ENCODE measurements at regions not wholly inside any gene's neighbourhood (a gene's known extent, or its start where the extent isn't known, plus 50 kb on each side); places are given as distances from the start of the nearest gene placed in this dataset.

GRCh38 chr3:82082796-82083195 lies 321.4 kb upstream of the GBE1 start:
- TF ChIP-seq YY1 (IDR thresholded peaks at IDR 0.05; ENCODE audit: low read depth) (no peak), EGR1 (IDR thresholded peaks at IDR 0.05) (no peak), RAD21 (IDR thresholded peaks at IDR 0.05; ENCODE audit: low read depth) (no peak)
- TF ChIP-seq, protein P1, sequence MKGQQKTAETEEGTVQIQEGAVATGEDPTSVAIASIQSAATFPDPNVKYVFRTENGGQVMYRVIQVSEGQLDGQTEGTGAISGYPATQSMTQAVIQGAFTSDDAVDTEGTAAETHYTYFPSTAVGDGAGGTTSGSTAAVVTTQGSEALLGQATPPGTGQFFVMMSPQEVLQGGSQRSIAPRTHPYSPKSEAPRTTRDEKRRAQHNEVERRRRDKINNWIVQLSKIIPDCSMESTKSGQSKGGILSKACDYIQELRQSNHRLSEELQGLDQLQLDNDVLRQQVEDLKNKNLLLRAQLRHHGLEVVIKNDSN (IDR thresholded peaks at IDR 0.05), result no peak

DNA sequence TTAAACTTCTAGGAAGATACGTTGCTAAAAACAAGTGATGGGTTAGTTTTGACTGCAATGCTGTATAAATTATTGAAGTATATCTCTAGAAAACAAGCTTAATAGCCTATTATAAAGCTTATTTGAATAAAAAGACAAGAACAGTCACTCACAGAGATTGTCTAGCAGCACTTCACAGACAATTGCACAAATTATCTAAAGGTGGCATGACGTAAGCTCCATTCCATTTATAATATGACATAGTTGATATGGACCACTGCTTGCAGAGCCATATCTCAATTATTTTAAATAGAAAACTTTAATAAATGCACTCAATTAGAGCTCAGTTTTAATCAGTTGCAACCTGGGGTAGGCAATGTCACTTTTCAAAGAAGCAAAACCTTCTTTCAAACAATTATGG lies 319.9 kb upstream of the GBE1 start:
- TF ChIP-seq, protein P2, sequence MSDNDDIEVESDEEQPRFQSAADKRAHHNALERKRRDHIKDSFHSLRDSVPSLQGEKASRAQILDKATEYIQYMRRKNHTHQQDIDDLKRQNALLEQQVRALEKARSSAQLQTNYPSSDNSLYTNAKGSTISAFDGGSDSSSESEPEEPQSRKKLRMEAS (IDR thresholded peaks at IDR 0.05), result no peak
- TF ChIP-seq CEBPB (IDR thresholded peaks at IDR 0.05) (no peak), EP300 (IDR thresholded peaks at IDR 0.05; ENCODE audit: borderline replicate concordance) (no peak), TEAD4 (IDR thresholded peaks at IDR 0.05) (no peak), TCF12 (IDR thresholded peaks at IDR 0.05; ENCODE audit: low read depth) (no peak), YY1 (IDR thresholded peaks at IDR 0.05; ENCODE audit: low read depth) (no peak), CREB1 (IDR thresholded peaks at IDR 0.05; ENCODE audit: low read depth) (no peak), EGR1 (IDR thresholded peaks at IDR 0.05) (no peak), ZBTB7A (IDR thresholded peaks at IDR 0.05; ENCODE audit: low read depth) (no peak), RAD21 (IDR thresholded peaks at IDR 0.05; ENCODE audit: low read depth) (no peak), NFIC (IDR thresholded peaks at IDR 0.05) (no peak), FOXM1 (IDR thresholded peaks at IDR 0.05; ENCODE audit: borderline replicate concordance, low read depth) (no peak), TAF1 (IDR thresholded peaks at IDR 0.05; ENCODE audit: low read depth) (no peak)
- TF ChIP-seq, protein P3, sequence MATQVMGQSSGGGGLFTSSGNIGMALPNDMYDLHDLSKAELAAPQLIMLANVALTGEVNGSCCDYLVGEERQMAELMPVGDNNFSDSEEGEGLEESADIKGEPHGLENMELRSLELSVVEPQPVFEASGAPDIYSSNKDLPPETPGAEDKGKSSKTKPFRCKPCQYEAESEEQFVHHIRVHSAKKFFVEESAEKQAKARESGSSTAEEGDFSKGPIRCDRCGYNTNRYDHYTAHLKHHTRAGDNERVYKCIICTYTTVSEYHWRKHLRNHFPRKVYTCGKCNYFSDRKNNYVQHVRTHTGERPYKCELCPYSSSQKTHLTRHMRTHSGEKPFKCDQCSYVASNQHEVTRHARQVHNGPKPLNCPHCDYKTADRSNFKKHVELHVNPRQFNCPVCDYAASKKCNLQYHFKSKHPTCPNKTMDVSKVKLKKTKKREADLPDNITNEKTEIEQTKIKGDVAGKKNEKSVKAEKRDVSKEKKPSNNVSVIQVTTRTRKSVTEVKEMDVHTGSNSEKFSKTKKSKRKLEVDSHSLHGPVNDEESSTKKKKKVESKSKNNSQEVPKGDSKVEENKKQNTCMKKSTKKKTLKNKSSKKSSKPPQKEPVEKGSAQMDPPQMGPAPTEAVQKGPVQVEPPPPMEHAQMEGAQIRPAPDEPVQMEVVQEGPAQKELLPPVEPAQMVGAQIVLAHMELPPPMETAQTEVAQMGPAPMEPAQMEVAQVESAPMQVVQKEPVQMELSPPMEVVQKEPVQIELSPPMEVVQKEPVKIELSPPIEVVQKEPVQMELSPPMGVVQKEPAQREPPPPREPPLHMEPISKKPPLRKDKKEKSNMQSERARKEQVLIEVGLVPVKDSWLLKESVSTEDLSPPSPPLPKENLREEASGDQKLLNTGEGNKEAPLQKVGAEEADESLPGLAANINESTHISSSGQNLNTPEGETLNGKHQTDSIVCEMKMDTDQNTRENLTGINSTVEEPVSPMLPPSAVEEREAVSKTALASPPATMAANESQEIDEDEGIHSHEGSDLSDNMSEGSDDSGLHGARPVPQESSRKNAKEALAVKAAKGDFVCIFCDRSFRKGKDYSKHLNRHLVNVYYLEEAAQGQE (IDR thresholded peaks at IDR 0.05; ENCODE audit: low read depth), result no peak
- TF ChIP-seq, protein P1 (IDR thresholded peaks at IDR 0.05), result no peak

- no peak for TF ChIP-seq RAD21 (IDR thresholded peaks at IDR 0.05; ENCODE audit: low read depth)
- TF ChIP-seq, protein P2 (IDR thresholded peaks at IDR 0.05), result no peak
- TF ChIP-seq TCF12 (IDR thresholded peaks at IDR 0.05; ENCODE audit: low read depth), result no peak
- TF ChIP-seq TEAD4 (IDR thresholded peaks at IDR 0.05), result no peak
- TF ChIP-seq CREB1 (IDR thresholded peaks at IDR 0.05; ENCODE audit: low read depth), result no peak
- no peak for TF ChIP-seq ZBTB7A (IDR thresholded peaks at IDR 0.05; ENCODE audit: low read depth)
- TF ChIP-seq, protein P1 (IDR thresholded peaks at IDR 0.05), result no peak
- TF ChIP-seq CEBPB (IDR thresholded peaks at IDR 0.05), result no peak
- no peak for TF ChIP-seq EP300 (IDR thresholded peaks at IDR 0.05; ENCODE audit: borderline replicate concordance)
- no peak for TF ChIP-seq NFIC (IDR thresholded peaks at IDR 0.05)
- no peak for TF ChIP-seq EGR1 (IDR thresholded peaks at IDR 0.05)
- no peak for TF ChIP-seq TAF1 (IDR thresholded peaks at IDR 0.05; ENCODE audit: low read depth)
- TF ChIP-seq YY1 (IDR thresholded peaks at IDR 0.05; ENCODE audit: low read depth), result no peak
- no peak for TF ChIP-seq FOXM1 (IDR thresholded peaks at IDR 0.05; ENCODE audit: borderline replicate concordance, low read depth)
- TF ChIP-seq, protein P3 (IDR thresholded peaks at IDR 0.05; ENCODE audit: low read depth), result no peak
Measured at GRCh38 chr3:82080792-82081191, 319.3 kb upstream of the GBE1 start.

- no peak for TF ChIP-seq ZBTB7A (IDR thresholded peaks at IDR 0.05; ENCODE audit: low read depth)
- no peak for TF ChIP-seq CEBPB (IDR thresholded peaks at IDR 0.05)
- TF ChIP-seq, protein P1 (IDR thresholded peaks at IDR 0.05), result no peak
- no peak for TF ChIP-seq NFIC (IDR thresholded peaks at IDR 0.05)
- TF ChIP-seq, protein P3 (IDR thresholded peaks at IDR 0.05; ENCODE audit: low read depth), result no peak
- TF ChIP-seq, protein P2 (IDR thresholded peaks at IDR 0.05), result no peak
- TF ChIP-seq YY1 (IDR thresholded peaks at IDR 0.05; ENCODE audit: low read depth), result no peak
- TF ChIP-seq CREB1 (IDR thresholded peaks at IDR 0.05; ENCODE audit: low read depth), result no peak
- TF ChIP-seq EGR1 (IDR thresholded peaks at IDR 0.05), result no peak
Measured at GRCh38 chr3:82080261-82080660, 318.8 kb upstream of the GBE1 start.
